CD4-positive, alpha-beta T cell treated with Interleukin-15 for 1 hour (primary cell): ENCODE measurements at regions not wholly inside any gene's neighbourhood (a gene's known extent, or its start where the extent isn't known, plus 50 kb on each side); places are given as distances from the start of the nearest gene placed in this dataset.
"Not testable (repeated sequence)": the region's sequence is repeated elsewhere in the genome, so short reads cannot be mapped to it uniquely, and the experiment has no call there.

ENCODE experiments used
- DNase-seq: peaks from one replicate; pipeline ENCODE4 v3.0.0-alpha.2; 2020

DNA sequence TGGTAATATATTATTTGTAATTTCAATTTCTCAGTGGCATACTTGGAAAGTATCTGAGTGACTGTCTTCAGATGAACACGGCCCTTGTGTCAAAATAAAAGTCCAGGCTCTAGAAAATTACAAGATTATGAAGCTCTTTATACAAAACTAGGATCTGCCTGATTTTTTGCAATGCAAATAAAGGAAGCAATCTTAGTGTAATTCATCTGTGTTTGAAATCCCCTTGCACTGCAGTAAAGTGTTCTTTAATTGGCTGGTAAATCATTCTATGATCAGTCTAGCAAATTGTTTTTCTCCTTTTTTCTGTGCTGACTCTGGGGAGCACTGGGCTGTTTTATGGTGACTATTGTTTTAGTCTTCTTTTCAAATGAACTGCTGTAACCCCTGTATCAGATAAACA is 1039.0 kb downstream of the SOCS6 start:
- DNase-seq, result no peak

- DNase-seq, result no peak
Measured at GRCh38 chr18:71327441-71327840, 1038.6 kb downstream of the SOCS6 start.

DNA sequence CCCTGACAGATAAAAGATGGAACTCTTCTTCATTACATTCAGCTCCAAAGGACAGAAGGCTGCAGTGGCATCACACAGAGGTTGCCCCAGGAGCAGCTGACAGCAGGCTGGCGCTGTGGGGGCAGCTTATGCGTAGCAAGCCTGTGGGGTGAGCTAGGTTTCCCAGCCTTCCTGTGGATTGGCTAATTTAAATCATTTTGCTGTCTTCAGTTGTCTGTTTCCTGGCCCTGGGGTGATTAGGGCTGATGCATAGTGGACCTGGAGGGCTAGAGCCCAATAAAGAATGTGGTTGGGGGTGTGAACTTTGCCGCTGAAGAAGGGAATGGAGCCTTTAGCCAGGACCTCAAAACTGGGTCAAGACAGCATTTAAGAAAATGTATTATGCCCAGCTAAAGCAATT is 1038.0 kb downstream of the SOCS6 start:
- DNase-seq, result no peak

GRCh38 chr18:71324356-71324755 is 1035.5 kb downstream of the SOCS6 start:
- no peak for DNase-seq

GRCh38 chr18:71322201-71322600 is 1033.4 kb downstream of the SOCS6 start:
- DNase-seq, result no peak

DNA sequence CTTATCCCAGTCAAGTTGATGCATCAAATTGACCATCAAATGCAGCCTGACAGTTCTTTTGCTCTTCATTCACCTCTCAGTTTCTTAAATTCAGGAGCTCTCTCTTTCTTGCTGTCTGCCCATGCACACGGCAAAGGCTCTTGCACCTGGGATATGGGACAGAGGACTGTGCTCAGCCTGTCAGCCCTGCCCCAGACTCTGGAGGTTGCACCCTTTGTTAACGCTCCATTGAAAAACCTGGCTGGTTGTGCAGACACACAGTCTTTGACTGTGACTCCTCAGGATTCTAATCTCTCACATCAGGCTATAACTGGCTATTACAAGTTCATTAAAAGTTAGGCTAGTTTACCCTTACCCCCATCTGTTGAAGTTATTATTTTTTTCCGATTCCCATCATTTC is 1032.5 kb downstream of the SOCS6 start:
- DNase-seq, result no peak

DNA sequence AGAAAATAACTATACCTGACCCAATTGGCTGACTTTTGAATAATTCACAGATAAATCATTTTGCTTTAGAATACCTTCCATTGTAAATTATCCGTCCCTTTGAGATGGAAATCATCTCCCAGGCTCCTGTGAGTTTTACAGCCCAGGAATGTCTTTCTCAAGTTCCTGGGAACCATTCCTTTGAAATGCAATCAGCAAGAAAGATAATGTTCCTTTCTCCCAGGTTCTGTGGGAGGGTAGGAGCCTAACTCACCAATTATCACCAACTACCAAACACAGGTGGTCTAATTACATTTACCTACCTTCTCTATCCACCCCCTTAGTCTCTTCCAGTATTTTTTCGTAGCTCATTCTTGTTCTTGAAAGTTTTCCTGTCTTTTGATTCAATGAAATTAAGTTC is 1016.0 kb downstream of the SOCS6 start:
- DNase-seq, result no peak

- DNase-seq, result not testable (repeated sequence)
Measured at GRCh38 chr18:71303743-71304142, 1014.9 kb downstream of the SOCS6 start.

GRCh38 chr18:71301596-71301995 is 1012.8 kb downstream of the SOCS6 start:
- DNase-seq, result no peak

GRCh38 chr18:71294201-71294600 is 1005.4 kb downstream of the SOCS6 start:
- not testable (repeated sequence) for DNase-seq

GRCh38 chr18:71293322-71293721 is 1004.5 kb downstream of the SOCS6 start:
- no peak for DNase-seq

DNA sequence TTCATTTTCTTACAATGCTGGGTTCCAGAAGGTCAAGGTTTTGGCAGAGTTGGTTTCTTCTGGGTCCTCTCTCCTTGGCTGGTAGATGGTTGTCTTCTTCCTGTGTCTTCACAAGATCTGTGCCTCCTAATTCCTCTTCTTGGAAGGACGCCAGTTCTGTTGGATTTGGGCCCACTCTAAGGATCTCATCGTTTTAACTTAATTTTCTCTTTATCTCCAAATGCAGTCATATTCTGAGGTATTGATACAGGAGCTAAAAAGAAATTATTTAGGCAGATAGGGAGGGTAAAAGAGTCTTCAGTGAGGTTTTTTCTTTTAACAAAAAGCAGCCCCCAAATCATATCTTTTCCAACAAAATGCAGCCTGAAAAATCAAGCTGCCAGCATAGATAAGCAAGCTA is 998.4 kb downstream of the SOCS6 start:
- no peak for DNase-seq

DNA sequence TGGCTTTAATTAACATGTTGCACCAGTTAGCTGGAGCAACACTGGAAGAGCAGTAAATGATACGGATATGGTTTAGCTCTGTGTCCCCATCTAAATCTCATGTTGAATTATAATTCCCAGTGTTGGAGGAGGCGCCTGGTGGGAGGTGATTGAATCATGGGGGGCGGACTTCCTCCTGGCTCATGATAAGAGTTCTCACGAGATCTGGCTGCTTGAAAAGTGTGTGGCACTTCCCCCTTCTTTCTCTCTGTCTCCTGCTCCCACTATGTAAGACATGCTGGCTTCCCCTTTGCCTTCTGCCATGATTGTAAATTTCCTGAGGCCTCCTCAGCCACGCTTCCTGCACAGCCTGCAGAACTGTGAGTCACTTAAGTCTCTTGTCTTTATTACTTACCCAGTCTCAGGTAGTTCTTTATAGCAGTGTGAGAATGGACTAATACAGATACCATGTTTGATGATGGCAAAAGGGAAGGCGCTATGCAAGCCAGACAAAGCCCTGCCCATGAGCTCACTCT is 963.6 kb downstream of the SOCS6 start:
- no peak for DNase-seq

DNA sequence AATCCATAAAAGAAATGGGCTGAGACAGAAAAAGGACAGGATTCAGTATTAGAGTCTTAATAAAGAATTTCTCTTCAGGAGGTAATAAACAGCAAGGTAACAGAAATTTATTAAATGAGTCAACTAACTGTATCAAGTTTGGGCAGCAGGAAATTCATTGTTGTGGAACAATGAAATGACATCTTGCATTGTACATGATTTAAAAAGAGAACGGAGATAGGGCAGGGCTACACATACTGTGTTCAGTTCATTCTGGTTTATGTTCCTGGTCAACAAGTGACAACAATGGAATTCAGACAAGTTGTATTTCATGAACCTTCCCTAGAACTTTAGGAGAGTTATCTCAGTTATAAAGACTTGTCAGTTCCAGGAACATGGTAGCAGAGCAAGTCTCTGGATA is 961.3 kb downstream of the SOCS6 start:
- no peak for DNase-seq

- DNase-seq, result no peak
Measured at GRCh38 chr18:71249791-71250190, 960.9 kb downstream of the SOCS6 start.

- DNase-seq, result no peak
Measured at GRCh38 chr18:71242981-71243380, 954.1 kb downstream of the SOCS6 start.

DNA sequence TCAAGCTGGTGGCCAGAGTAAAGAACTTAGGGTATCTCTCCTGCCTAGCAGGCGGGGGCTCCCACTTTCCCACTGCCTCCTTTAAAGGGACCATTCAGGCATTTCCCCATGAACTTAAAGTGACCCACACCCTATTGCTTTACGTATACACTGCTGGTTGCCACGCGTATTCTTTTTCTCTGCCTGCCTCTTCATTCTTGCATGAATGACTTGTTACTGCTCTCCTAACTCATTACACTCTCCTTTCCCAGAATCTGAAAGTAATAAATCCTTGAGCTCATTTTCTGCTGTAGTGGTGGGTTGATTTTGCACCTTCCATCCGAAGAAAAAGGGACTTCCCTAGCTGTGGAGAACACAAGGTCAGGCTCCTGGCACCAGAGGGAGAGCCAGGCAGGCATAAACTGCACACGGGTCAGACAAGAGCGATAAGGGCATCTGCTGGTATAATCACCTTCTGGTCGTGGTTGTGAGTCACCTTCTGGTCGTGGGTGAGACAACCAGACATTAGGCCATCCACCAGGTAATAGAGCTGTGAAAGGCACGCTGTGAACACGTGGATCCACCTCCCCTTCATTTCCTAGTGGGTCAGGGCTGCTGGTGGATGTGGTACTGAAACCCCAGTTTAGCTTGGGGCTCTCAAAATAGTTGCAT is 950.3 kb downstream of the SOCS6 start:
- no peak for DNase-seq

- DNase-seq, result no peak
Measured at GRCh38 chr18:71237641-71238040, 948.8 kb downstream of the SOCS6 start.

GRCh38 chr18:71233177-71233576 is 944.3 kb downstream of the SOCS6 start:
- DNase-seq, result no peak

DNA sequence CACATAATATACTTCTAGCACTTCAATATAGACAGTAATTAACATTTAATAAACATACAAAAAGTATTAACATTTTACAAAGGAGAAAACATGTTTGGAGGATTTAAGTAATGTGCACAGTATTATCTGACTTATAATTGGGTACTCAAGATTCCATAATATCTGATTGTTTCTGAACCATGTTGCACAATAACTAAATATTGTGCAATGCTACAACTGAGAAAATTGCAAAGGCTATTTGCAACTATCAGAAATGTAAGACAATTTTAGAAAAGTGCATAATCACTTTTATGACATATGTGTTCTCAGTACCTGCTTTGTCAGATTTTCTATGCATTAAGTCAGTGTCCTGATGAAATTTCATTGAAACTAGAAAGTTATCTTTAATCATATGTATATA is 934.6 kb downstream of the SOCS6 start:
- no peak for DNase-seq

- no peak for DNase-seq
Measured at GRCh38 chr18:71221405-71221804, 932.6 kb downstream of the SOCS6 start.

- not testable (repeated sequence) for DNase-seq
Measured at GRCh38 chr18:71212739-71213138, 923.9 kb downstream of the SOCS6 start.

GRCh38 chr18:71212222-71212621 is 923.4 kb downstream of the SOCS6 start:
- DNase-seq, result no peak

GRCh38 chr18:71209944-71210343 is 921.1 kb downstream of the SOCS6 start:
- no peak for DNase-seq

DNA sequence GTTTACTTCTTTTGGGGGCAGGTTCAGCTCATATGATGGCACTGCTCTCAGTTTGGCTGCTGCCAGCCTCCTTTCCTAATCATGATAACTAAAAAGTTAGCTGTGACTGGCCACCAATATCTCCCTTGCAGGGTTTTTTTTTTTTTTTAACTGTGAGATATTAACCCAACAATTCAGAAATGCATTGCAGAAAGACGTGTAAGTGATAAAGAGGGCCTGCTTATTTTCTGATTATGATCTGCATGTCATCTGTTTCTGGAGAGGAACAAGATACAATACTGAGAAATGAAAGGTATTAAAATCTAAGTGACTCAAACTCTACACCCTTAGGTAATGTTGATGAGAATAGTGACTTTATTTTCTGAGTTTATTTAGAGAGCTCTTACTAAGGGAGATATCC is 905.6 kb downstream of the SOCS6 start:
- DNase-seq, result no peak
